CD4-positive, alpha-beta T cell treated with Interleukin-10 for 1 hour (primary cell): ENCODE measurements at regions not wholly inside any gene's neighbourhood (a gene's known extent, or its start where the extent isn't known, plus 50 kb on each side); places are given as distances from the start of the nearest gene placed in this dataset.
"Not testable (repeated sequence)": the region's sequence is repeated elsewhere in the genome, so short reads cannot be mapped to it uniquely, and the experiment has no call there.

Experiments
- DNase-seq: peaks from one replicate; pipeline ENCODE4 v3.0.0-alpha.2; 2020

DNA sequence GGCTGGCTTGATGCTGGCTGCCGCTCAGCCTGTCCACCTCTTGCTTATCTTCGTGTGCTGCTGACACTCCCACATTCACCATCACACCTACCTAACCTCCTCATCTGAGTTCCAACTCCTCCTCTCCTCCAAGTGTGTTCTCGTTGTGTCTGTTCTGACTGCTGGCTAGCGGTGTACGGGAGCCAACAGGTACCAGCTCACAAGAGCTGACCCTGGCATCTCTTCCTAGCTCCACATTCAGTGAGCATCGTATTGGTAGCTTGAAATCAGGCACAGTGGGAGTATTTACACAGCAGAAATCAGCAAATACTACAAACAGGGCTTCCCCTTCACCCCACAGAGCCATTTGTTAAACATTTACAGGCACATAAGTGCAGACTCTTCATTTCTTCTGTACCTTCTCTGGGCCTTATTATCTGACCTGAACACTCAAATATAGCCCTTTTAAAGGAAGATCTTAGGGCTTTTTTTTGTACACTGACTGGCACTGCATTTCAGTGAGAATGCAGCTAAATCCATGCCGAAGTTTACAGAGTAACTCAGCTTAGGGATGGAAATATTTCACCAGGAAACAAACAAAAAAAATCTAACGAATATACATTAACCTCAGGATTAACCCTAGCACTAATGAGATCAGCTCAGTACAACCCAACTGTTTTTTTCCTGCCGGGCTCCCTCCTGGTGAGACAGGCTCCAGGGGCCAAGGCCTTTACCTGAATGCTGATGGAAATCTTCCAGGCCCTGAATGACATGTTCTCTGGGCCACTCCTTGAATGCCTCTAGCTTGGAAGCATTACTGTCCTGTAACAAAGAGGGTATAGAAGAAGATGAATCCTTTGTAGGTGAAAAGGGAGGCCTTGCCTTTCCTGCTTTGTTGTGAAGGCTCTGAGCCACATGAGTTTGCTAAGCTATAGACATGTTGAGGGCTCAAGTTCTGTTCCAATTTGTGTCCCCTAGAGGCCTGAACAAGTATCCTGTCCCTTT is 150.5 kb upstream of the LPP start:
- DNase-seq, result no peak

DNA sequence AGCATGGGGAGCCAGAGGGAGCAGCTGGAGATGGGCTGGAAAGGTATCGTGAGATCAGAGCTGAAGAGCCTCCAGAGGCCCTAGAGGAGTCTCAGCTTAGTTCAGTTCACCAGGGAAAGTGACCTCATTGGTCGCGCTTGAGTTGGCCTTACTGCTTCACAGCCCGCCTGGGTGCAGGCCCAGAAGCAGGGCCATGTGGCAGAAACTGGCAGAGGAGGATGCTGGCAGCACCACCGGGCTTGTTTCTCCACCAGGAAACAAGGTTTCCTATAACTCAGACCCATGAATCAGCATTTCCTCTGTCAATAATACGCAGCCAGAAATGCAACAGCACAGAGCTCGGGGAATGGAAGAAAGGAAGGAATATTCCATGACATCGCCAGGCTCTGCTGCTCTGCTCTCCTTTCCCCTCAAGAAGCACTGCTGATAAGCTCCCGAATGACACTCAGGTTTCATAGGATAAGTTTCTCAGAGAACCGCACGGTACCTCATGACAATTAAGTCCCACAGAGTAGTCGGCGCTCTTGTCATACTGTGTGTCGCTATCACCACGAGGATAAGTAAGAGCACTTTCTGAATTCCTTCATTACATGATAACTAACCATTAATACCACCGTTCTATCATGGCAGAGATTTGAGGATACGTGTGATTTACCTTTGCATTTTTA is 147.1 kb upstream of the LPP start:
- no peak for DNase-seq

DNA sequence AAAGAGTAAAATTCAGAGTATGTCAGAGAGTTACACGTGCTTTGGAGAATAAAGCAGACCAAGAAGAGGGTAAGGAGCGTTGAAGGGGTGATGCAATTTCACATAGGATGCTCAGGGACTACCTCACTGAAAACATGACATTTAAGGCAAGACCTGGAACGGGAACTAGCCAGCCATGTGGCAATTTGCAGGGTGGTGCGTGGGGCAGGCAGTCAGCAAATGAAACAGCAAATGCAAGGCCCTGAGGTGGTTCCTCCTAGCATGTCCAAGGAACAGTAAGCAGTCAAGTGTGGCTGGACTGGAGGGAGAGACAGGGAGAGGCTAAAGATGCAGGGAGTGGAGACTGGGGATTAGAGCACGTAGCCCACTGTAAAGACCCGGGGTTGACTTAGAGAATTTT is 146.1 kb upstream of the LPP start:
- DNase-seq, result no peak

DNA sequence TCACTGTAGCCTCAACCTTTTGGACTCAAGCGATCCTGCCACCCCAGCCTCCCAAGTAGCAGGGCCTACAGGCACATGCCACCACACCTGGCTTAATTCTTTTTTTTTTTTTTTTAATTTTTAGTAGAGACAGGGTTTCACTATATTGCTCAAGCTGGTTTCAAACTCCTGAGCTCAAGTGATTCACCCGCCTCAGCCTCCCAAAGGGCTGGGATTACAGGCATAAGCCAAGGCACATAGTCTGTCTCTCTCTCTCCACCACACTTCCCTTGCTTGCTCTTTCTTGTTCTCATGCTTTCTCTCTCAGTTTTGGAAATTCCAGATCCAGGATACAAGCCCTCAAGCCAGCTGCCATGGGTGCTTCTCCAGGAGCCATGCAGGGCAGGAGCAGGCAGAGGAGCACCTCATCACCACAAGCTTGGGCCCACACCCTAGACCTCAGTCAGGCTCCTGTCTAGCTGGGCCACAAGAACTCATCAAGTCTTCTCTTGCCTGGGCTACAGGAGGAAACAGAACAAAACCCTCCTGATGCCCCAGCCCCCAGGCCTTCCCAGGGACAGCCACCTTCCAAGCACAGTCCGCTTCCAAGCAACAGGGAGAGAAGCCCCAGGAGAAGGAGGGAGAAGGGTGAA is 145.3 kb upstream of the LPP start:
- no peak for DNase-seq

DNA sequence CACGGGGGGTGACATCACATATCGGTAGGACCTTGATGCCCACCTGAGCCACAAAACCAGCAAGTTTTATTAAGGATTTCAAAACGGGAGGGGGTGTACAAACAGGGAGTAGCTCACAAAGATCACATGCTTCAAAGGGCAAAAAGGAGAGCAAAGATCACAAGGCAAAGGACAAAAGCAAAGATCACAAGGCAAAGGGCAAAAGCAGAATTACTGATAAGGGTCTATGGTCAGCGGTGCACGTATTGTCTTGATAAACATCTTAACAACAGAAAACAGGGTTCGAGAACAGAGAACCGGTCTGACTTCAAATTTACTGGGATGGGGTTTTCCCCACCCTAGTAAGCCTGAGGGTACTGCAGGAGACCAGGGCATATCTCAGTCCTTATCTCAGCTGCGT is 143.5 kb upstream of the LPP start:
- no peak for DNase-seq

DNA sequence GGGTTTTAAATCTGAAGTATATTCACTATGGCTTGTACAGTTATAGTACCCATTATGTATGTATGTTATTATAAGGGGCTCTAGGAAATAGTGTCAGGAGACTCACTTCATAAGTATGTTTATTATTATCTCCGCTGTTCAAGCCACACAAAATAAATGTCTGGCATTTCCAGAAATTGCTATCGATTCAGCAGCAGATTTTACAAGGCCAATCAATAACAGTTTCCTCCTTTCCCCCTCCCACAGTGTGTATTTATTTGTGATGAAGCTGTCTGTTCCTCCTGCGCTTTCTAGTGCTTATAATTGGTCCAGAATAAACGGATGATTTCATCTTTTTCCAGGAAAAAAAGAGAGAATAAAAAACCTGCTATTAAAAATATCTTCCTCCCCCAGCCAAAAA is 134.2 kb upstream of the LPP start:
- DNase-seq, result no peak

DNA sequence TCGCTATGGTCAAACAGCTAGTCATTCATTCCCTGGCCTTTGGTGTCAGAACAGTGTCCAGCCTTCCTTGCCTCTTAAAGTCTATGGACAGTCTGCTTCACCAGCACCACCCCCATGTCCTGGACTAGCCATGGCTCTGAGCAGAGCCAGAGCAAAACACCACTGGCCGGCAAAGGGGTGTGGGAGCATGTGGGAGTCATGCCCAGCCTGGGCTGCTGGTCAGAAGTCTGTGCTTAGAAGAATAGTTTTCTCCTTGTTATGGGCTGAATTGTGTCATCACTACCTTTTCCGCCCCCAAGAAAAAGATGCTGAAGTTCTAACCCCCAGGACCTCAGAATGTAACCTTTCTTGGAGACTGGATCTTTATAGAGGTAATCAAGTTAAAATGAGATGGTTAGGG is 132.9 kb upstream of the LPP start:
- DNase-seq, result no peak

DNA sequence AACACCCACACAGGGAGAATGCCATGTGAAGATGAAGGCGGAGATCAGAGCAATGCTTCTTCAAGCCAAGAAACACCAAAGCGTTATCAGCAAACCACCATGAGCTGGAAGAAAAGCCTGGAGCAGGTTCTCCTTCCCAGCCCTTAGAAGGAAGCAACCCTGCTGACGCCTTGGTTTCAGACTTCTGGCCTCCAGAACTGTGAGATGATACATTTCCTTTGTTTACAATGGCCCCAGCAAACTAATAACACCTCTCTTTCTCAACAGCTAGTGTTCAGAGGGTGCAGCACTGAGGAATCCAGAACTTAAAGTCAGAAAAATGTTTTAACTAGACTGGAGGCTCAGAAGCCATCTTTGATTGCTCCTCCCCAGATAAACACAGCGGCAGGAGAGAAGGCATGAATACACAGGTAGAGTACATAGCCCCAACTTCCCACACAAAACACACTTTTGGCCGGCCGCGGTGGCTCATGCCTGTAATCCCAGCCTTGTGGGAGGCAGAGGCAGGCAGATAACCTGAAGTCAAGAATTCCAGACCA is 132.4 kb upstream of the LPP start:
- DNase-seq, result no peak

DNA sequence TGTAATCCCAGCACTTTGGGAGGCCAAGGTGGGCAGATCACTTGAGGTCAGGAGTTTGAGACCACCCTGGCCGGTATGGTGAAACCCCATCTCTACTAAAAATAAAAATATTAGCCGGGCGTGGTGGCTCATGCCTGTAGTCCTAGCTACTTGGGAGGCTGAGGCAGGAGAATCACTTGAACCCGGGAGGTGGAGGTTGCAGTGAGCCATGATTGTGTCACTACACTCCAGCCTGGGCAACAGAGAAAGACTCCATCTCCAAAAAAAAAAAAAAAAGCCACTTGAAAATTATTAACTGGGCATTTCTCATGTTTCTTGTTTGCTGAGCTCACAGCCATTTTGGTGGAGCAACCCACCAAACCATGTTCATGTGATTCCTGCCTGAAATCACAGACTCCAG is 131.1 kb upstream of the LPP start:
- not testable (repeated sequence) for DNase-seq

DNA sequence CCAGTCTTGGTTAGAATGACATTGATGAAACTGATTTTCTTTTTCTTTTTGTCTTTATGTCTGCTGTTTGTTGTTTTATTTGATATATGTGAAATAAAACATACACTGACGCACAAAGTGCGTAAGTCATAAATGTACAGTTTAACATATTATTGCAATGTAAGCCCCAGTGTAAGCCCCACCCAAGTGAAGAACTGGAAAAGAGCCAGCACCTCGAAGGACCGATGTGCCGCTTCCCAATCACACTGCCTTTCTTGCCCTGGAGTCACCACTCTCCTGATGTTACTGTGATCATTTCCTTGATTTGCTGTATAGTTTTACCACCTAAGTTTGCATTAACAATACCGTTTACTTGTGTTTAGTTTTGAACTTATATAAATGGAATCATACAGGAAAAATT is 128.4 kb upstream of the LPP start:
- DNase-seq, result no peak

DNA sequence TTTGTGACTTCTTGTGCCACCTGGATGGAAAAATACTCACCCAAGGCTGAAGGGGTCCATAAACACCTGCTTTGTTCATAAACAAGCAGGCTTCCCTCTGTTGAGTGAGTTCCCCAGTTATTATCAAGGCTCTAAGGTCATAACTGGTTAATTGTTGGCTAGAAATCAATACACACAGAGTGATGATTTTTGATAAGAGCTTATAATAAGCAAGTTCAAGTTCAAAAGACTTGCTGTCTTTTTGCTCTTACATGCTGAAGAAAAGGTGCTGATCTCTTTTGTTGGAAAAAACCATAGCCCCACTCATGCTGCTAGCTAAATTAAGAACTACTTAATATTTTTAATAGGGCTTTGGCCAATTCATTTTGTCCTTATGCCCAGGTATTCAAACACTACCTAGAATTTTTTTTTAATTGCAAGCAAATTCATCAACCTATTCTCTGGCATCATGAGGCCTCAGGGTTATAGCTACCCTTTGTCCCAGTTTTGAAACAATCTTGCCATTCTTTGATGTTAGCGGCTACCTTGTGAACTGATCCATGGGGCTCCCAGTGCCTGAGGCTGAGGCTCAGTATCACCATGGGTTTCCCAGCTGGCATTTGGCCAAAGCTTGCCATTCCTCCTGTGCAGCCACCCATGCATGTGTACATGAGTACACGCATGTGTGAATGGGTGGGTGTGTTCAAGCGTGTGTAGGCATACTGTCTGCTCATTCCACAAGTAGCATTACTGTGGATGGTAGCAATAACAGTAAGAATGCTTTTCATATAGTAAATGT is 127.6 kb upstream of the LPP start:
- DNase-seq, result no peak

DNA sequence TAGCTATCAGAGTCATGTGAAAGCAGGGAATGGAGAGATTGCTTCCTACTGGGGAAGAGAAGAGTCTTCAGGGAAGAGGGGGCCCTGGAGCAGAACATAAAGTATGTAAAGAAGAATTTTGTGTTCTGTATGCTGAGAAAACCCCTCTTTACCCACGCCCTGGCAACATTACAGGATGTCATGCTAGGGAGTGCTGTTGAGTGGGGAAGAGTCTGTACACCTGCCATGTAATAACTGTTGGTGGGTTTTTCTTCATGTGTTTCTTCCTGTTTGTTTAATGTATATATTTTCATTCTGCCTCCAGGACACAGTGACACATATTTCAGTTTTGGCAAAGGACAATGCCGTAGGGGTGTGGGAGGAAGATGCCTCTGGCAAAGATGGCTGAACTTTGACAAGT is 122.8 kb upstream of the LPP start:
- DNase-seq, result no peak

DNA sequence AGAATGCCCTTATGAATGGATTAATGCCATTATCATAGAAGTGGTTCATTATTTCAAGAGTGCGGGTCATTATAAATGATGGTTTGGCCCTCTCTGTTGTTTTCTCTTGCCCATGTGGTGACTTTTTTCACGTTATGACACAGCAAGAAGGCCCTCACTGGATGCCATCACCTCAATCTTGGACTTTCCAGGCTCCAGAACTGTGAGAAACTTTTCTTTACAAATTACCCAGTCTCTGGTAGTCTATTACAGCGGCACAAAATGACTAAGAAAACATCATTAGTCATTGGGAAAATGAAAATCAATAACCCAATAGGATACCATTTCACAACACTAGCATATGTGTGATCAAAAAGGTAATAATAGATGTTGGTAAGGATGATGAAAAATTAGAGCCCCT is 119.0 kb upstream of the LPP start:
- DNase-seq, result no peak

DNA sequence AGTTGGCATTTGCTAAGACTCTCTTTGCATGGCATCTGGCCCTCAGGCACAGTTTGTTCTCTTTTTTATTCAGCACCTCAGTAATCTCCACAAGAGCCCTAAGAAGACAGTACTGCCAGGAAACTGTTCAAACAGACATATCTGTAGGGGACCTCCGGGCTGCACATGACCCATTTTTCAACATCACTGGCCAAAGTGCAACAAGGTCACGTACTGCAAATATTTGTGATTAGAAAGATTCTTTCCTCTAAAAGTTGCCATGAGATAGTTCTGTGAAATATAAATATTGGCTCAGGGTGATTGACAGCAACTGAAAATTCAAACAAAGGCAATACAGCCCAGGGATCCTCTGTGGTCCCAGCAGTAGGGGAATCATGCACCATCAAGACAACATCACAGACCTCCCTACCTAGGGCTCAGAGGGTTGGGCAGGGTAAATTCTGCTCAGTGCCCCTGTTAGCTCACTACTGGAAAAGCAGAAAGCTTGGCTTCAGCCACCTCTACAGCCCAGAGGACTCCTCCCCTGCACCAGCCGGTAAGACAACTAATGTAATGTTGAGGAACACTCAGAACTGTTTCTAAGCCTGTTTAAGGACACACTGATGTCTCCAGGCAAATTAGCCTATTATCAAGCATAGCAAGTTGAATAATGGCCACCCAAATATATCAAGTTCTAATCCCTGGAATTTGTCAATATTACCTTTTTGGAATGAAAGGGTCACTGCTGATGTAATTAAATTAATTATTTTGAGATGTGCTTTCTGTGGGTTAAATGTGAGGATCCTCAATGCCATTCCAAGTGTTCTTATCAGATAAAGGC is 117.4 kb upstream of the LPP start:
- DNase-seq, result no peak

DNA sequence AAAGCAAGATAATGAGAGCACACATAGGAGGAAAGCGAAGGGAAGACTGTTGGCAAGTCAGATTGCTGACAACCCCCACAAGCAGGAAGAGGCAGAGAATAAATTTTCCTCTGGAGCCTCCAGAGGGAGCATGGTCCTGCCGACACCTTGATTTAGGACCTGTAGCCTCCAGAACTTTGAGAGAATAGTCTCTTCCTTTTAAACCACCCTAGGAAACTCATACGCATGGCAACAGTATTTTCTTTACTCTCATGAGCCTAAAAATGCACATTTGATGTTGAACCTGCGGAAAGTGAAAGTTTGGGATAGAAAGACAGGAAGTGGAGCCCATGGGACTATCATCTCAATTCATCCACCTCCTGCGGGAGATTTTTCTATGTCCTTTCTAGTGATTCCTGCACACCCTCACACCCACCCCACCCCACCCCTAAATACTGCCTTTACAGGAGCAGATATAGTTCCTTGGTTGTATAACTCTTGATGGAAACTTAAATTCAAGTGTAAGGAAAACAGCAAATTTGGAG is 116.7 kb upstream of the LPP start:
- DNase-seq, result no peak

DNA sequence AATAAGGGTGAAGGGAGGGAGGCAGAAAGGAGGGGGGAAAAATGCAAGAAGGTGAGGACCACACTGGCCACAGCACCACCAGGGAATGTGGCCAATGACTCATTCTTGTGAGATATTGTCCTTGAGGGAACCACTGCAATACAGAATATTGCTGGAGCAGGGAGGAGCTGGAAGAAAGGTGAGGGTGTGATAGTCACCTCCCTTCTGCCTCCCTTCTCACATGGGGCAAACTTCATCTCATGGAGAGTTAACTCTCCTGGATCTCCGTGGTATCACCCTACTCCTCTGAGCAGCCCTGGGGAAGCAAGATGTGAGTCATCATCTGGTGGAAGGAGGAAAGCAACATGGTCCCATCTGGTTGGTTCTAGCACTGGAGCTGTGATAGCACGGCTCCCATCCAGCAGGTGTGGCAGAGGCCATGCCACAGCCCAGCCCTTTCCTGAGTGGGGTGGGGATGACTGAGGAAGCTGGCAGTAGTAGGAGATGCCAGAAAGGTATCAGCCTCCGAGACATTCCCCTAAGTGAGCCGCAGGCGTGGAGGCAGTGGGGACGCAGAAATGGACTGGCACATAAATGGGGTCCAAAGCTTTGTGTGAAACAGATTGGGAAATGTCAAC is 115.9 kb upstream of the LPP start:
- no peak for DNase-seq

DNA sequence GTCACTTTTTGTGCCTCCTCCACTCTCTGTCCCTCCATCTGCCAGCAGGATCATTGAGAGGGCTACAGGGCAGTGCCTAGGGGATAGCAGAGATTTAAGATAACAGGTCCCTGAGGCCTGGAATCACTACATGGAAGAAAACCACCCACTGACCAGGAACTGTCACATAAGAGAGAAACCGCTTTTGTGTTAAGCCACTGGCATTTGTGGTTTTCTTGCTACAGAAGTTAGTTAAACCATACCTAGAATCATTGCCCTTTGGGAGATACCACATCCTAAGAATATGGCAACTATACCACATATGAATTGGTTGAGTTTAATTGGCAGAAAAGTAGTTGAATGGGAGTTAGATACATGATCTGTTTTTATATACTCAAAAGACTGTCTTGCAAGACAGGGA is 112.8 kb upstream of the LPP start:
- DNase-seq, result no peak

DNA sequence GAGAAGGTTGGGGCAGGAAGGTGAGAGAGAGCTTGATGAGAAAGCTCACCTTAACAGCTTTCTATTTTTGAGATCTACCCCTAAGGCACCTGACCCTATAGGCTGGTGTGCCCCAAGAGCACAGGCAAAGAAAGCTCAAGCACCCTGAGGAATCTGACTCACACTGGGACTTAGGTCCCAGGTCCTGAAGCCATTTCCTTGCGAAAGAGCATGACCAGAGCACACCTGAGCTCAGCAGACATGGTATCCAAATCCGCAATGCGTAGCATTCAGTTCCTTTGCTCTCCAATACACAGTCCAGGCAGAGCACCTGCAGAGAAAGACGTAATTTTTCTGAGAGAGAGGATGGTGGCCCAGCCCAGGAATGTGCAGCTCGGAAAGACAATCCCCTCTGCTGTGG is 112.1 kb upstream of the LPP start:
- no peak for DNase-seq

DNA sequence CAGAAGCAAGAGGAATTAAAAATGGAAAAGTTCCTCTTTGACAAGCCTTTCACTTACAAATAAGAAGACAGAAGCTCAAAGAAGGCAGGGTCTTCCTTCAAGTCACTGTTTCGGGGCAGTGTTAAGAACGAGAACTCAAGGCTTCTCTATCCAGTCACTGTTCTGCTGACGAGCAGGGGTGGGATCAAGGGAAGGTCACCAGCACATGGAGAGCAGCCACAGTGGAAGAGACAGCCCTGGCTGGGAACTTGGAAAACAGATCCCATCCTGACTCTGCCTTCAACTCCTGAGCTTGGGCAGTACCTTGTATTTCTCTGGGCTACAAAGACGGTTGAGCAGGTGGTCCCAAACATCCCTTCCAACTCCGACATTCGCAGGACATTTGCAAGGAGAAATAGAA is 111.5 kb upstream of the LPP start:
- DNase-seq, result no peak

DNA sequence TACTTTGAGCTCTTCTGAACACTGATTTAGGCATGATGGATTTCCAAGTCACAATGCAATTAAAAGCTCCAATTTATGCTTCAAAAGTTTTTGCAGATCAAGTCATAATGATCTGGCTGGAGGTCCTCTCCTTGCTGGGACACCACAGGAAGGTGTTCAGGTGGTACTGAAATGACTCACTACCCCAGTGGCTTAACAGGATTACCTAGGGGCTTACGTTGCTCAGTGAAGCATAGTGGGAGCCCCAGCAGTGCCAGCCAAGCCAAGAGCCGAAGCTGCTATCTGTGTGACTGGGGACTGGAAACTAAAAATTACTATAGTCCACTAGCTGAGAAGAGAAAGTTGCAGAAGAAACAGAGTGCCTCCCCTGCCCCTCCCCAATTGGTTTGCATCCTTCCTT is 110.1 kb upstream of the LPP start:
- no peak for DNase-seq

DNA sequence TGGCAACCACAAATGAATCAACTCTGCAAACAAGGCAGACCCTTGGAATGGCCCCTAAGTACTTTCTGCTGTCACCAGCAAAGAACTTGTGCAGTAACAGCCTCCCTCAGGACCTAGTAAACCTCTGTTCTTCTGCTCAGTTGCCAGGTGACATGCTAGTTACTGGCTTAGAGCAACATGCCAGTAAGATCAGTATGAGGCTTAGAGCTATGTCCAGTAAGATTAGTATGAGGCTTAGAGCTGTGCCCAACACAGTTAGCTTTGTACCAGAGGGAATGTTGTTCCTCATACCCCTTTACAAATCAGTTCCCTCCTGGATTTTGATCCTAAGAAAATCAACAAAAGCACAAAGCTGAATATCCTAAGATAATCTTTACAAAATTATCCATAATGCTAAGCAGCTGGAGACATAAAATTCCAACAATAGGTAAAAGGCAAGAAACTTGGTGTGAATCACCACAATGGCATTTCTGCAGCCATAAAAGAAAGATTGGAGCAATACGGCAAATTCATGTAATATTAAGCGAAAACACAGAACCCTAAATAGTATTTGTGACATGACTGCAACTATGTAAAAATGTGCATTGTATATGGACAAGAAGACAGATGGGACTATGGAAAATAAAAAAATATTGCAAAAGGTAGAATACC is 107.3 kb upstream of the LPP start:
- no peak for DNase-seq
